Stimulated activated naive B cell treated with anti-CD40 and anti-IgM and Interleukin-4, amounts not matched to agents 10 μg/mL and 1 μg/mL and 100 μg/mL, for 72 hours (primary cell): ENCODE measurements at regions not wholly inside any gene's neighbourhood (a gene's known extent, or its start where the extent isn't known, plus 50 kb on each side); places are given as distances from the start of the nearest gene placed in this dataset.

Source experiments
- ATAC-seq, 2 donors: fragments of 150-1000 bp; cut with Tn5 transposase; replicated peaks; 2 replicates each; pipeline ENCODE4 v1.10.0; 2021; ENCODE audit warnings: moderate library complexity in 1 of 2
- DNase-seq: peaks from one replicate; pipeline ENCODE4 v3.0.0; 2021
- H3K27ac Mint-ChIP-seq: one replicate; pipeline ENCODE4 v1.8.0; 2022; ENCODE audit warnings: mild to moderate bottlenecking, mixed read lengths
- H3K27me3 Mint-ChIP-seq, 2 donors: one replicate each; pipeline ENCODE4 v1.8.0; 2022; ENCODE audit warnings: mixed read lengths in 2 of 2
- H3K36me3 Mint-ChIP-seq, 2 donors: one replicate each; pipeline ENCODE4 v1.8.0; 2022; ENCODE audit warnings: mixed read lengths in 2 of 2, mild to moderate bottlenecking in 1 of 2
- H3K4me1 Mint-ChIP-seq, 2 donors: one replicate each; pipeline ENCODE4 v1.8.0; 2022; ENCODE audit warnings: mixed read lengths in 2 of 2, mild to moderate bottlenecking in 1 of 2
- H3K4me3 Mint-ChIP-seq, 2 donors: one replicate each; pipeline ENCODE4 v1.8.0; 2022; ENCODE audit warnings: mild to moderate bottlenecking in 2 of 2, mixed read lengths in 2 of 2, moderate library complexity in 1 of 2
- H3K9me3 Mint-ChIP-seq, 2 donors: one replicate each; pipeline ENCODE4 v1.8.0; 2022; ENCODE audit warnings: mixed read lengths in 2 of 2, mild to moderate bottlenecking in 1 of 2

- Mint-ChIP-seq H3K4me1 (no peaks in the 10 kb centered on the region), H3K4me3 (no peak overlapping the region), H3K9me3 (no peaks in the 10 kb centered on the region), H3K27ac (no peak overlapping the region), H3K27me3 (no peaks in the 10 kb centered on the region), H3K36me3 (no peaks in the 10 kb centered on the region)
- ATAC-seq (no peak), DNase-seq (no peak)
These were observed 102.7 kb upstream of the MTNR1B start for GRCh38 chr11:92866679-92867282.

- Mint-ChIP-seq H3K9me3 (no peaks in the 10 kb centered on the region), H3K27ac (no peak overlapping the region), H3K4me1 (no peaks in the 10 kb centered on the region), H3K27me3 (no peaks in the 10 kb centered on the region), H3K4me3 (no peak overlapping the region), H3K36me3 (no peaks in the 10 kb centered on the region)
- DNase-seq = no peak
- ATAC-seq = no peak
These were observed 101.4 kb upstream of the MTNR1B start for GRCh38 chr11:92867913-92868619.

- no peak overlapping the region for H3K27ac Mint-ChIP-seq
- H3K36me3 Mint-ChIP-seq = no peaks in the 10 kb centered on the region
- ATAC-seq (no peak), DNase-seq (no peak)
- H3K4me3 Mint-ChIP-seq = no peak overlapping the region
- no peaks in the 10 kb centered on the region for H3K4me1 Mint-ChIP-seq
- H3K27me3 Mint-ChIP-seq = no peaks in the 10 kb centered on the region
- no peaks in the 10 kb centered on the region for H3K9me3 Mint-ChIP-seq
These were observed 99.7 kb upstream of the MTNR1B start for GRCh38 chr11:92869716-92870115.

GRCh38 chr11:92870196-92870832 is 99.1 kb upstream of the MTNR1B start:
- Mint-ChIP-seq H3K27me3 (no peaks in the 10 kb centered on the region), H3K4me1 (no peaks in the 10 kb centered on the region), H3K36me3 (no peaks in the 10 kb centered on the region), H3K9me3 (no peaks in the 10 kb centered on the region), H3K27ac (no peak overlapping the region), H3K4me3 (no peak overlapping the region)
- DNase-seq (no peak), ATAC-seq (no peak)

- no peak for ATAC-seq
- Mint-ChIP-seq H3K4me3 (no peak overlapping the region), H3K27ac (no peak overlapping the region), H3K36me3 (no peaks in the 10 kb centered on the region), H3K9me3 (no peaks in the 10 kb centered on the region), H3K27me3 (no peaks in the 10 kb centered on the region), H3K4me1 (no peaks in the 10 kb centered on the region)
- no peak for DNase-seq
These were observed 95.9 kb upstream of the MTNR1B start for GRCh38 chr11:92873551-92873950.

GRCh38 chr11:92875473-92875872 is 94.0 kb upstream of the MTNR1B start:
- Mint-ChIP-seq H3K27ac (no peak overlapping the region), H3K27me3 (no peaks in the 10 kb centered on the region), H3K36me3 (no peaks in the 10 kb centered on the region), H3K9me3 (no peaks in the 10 kb centered on the region), H3K4me1 (no peaks in the 10 kb centered on the region), H3K4me3 (no peak overlapping the region)
- no peak for ATAC-seq
- no peak for DNase-seq

GRCh38 chr11:92879086-92879485 is 90.4 kb upstream of the MTNR1B start:
- H3K4me1 Mint-ChIP-seq = no peaks in the 10 kb centered on the region
- ATAC-seq (no peak), DNase-seq (no peak)
- no peak overlapping the region for H3K4me3 Mint-ChIP-seq
- H3K9me3 Mint-ChIP-seq = no peaks in the 10 kb centered on the region
- no peaks in the 10 kb centered on the region for H3K27me3 Mint-ChIP-seq
- no peak overlapping the region for H3K27ac Mint-ChIP-seq
- no peaks in the 10 kb centered on the region for H3K36me3 Mint-ChIP-seq

GRCh38 chr11:92880381-92880780 is 89.1 kb upstream of the MTNR1B start:
- no peak overlapping the region for H3K4me3 Mint-ChIP-seq
- no peaks in the 10 kb centered on the region for H3K9me3 Mint-ChIP-seq
- no peaks in the 10 kb centered on the region for H3K36me3 Mint-ChIP-seq
- H3K27ac Mint-ChIP-seq = no peak overlapping the region
- H3K27me3 Mint-ChIP-seq = no peaks in the 10 kb centered on the region
- DNase-seq (no peak), ATAC-seq (no peak)
- H3K4me1 Mint-ChIP-seq = no peaks in the 10 kb centered on the region

- no peaks in the 10 kb centered on the region for H3K36me3 Mint-ChIP-seq
- H3K27ac Mint-ChIP-seq = no peak overlapping the region
- no peak for DNase-seq
- ATAC-seq = no peak
- H3K4me1 Mint-ChIP-seq = no peaks in the 10 kb centered on the region
- no peaks in the 10 kb centered on the region for H3K27me3 Mint-ChIP-seq
- no peaks in the 10 kb centered on the region for H3K9me3 Mint-ChIP-seq
- no peak overlapping the region for H3K4me3 Mint-ChIP-seq
These were observed 87.5 kb upstream of the MTNR1B start for GRCh38 chr11:92881940-92882450.

- Mint-ChIP-seq H3K4me3 (peak overlapping the region in 1 of 2 donors; percentile 58), H3K27ac (no peak overlapping the region), H3K4me1 (no peaks in the 10 kb centered on the region), H3K9me3 (no peaks in the 10 kb centered on the region), H3K36me3 (no peaks in the 10 kb centered on the region), H3K27me3 (no peaks in the 10 kb centered on the region)
- no peak for ATAC-seq
- DNase-seq = no peak
These were observed 86.4 kb upstream of the MTNR1B start for GRCh38 chr11:92882828-92883611.

- Mint-ChIP-seq H3K27ac (no peak overlapping the region), H3K27me3 (no peaks in the 10 kb centered on the region)
These were observed 83.9 kb upstream of the MTNR1B start for GRCh38 chr11:92885600-92885999.

GRCh38 chr11:92886243-92886905 is 83.1 kb upstream of the MTNR1B start:
- Mint-ChIP-seq H3K27me3 (no peaks in the 10 kb centered on the region), H3K4me1 (no peaks in the 10 kb centered on the region), H3K27ac (no peak overlapping the region), H3K9me3 (no peaks in the 10 kb centered on the region), H3K4me3 (no peak overlapping the region), H3K36me3 (no peaks in the 10 kb centered on the region)
- DNase-seq (peak; percentile 9), ATAC-seq (peak; percentile 77 to 85)

More at GRCh38 chr11:92885600-92885999, 83.9 kb upstream of the MTNR1B start:
- DNase-seq (no peak), ATAC-seq (no peak)
- Mint-ChIP-seq H3K4me3 (no peak overlapping the region), H3K4me1 (no peaks in the 10 kb centered on the region), H3K36me3 (no peaks in the 10 kb centered on the region), H3K9me3 (no peaks in the 10 kb centered on the region)

GRCh38 chr11:92888696-92889095 is 80.8 kb upstream of the MTNR1B start:
- Mint-ChIP-seq H3K4me3 (no peak overlapping the region), H3K27me3 (no peaks in the 10 kb centered on the region), H3K36me3 (no peaks in the 10 kb centered on the region), H3K27ac (no peak overlapping the region), H3K4me1 (no peaks in the 10 kb centered on the region), H3K9me3 (no peaks in the 10 kb centered on the region)
- DNase-seq (no peak), ATAC-seq (no peak)

- H3K27ac Mint-ChIP-seq = no peak overlapping the region
- no peak overlapping the region for H3K4me3 Mint-ChIP-seq
- no peaks in the 10 kb centered on the region for H3K4me1 Mint-ChIP-seq
- no peaks in the 10 kb centered on the region for H3K36me3 Mint-ChIP-seq
- DNase-seq (no peak), ATAC-seq (no peak)
- H3K9me3 Mint-ChIP-seq = no peaks in the 10 kb centered on the region
- H3K27me3 Mint-ChIP-seq = no peaks in the 10 kb centered on the region
These were observed 78.6 kb upstream of the MTNR1B start for GRCh38 chr11:92890846-92891245.
